ENCODE measurements at regions not wholly inside any gene's neighbourhood (a gene's known extent, or its start where the extent isn't known, plus 50 kb on each side); places are given as distances from the start of the nearest gene placed in this dataset.

DNA sequence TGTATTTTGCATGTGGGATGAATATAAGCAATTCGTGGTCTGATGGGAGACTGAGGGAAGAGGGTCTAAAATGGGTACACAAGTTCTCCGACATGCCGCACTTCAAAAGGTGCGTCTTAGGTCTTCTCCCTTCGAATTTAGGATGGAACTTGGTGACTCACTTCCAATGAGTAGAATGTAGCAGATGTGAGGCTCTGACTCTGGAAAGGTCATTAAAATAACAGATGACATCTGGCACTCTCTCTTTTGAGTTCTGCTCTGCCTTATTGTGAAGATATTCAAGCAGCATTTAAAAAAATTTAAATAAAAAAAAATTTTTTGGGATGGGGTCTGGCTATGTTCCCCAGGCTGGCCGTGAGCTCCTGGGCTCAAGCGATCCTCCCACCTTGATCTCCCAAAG lies 92.7 kb downstream of the TMEM100 start:
- TF ChIP-seq, protein P1, sequence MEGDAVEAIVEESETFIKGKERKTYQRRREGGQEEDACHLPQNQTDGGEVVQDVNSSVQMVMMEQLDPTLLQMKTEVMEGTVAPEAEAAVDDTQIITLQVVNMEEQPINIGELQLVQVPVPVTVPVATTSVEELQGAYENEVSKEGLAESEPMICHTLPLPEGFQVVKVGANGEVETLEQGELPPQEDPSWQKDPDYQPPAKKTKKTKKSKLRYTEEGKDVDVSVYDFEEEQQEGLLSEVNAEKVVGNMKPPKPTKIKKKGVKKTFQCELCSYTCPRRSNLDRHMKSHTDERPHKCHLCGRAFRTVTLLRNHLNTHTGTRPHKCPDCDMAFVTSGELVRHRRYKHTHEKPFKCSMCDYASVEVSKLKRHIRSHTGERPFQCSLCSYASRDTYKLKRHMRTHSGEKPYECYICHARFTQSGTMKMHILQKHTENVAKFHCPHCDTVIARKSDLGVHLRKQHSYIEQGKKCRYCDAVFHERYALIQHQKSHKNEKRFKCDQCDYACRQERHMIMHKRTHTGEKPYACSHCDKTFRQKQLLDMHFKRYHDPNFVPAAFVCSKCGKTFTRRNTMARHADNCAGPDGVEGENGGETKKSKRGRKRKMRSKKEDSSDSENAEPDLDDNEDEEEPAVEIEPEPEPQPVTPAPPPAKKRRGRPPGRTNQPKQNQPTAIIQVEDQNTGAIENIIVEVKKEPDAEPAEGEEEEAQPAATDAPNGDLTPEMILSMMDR (IDR thresholded peaks at IDR 0.05; ENCODE audit: low read depth, low read length): no peak
- Histone ChIP-seq H3K4me3 (ENCODE audit: low read depth, low read length) (no peak overlapping the region), H3K27me3 (ENCODE audit: control insufficient read depth, insufficient read depth, low read length) (no peaks in the 10 kb centered on the region), H3K27ac (ENCODE audit: low read depth, low read length) (no peak overlapping the region), H3K9me3 (ENCODE audit: control insufficient read depth, insufficient read depth, low read length) (no peaks in the 10 kb centered on the region)
- no peak for DNase-seq (ENCODE audit: low read depth, low spot score)
- ChIA-PET CTCF (interaction anchor here (1.4 kb wide), 1 partner anchor 104 kb away, joined by 5 read pairs; no protein-coding TSS in a partner anchor), POLR2A (no interaction called here)

DNA sequence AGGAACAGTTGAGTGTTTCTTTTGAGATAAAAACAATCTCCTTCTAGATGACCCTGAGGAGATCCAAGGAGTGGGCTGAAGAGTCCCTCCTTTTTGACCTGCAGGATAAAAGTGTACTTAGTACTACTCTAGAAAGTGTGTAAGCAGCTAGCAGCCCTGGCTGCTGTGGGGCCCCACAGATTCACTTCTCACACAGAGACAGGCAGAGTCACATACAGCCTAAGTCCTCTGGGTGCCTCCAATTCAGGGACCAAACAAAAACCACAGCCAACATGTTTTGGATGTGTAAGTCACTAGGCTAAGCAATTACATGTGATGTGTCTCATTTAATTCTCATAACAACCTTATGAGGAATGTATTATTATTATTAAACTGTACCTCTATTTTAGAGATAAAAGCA lies 97.1 kb downstream of the TMEM100 start:
- Histone ChIP-seq H3K4me3 (ENCODE audit: low read depth, low read length) (no peak overlapping the region), H3K9me3 (ENCODE audit: control insufficient read depth, insufficient read depth, low read length) (no peaks in the 10 kb centered on the region), H3K27ac (ENCODE audit: low read depth, low read length) (no peak overlapping the region), H3K27me3 (ENCODE audit: control insufficient read depth, insufficient read depth, low read length) (peaks cover 3% of the 10 kb centered on the region)
- TF ChIP-seq, protein P1 (IDR thresholded peaks at IDR 0.05; ENCODE audit: low read depth, low read length): no peak
- DNase-seq (ENCODE audit: low read depth, low spot score): no peak
- POLR2A ChIA-PET: no interaction called here
- CTCF ChIA-PET: interaction anchor here (2.1 to 2.7 kb wide), 2 partner anchors 16 to 99 kb away, joined by 6 to 17 read pairs; no protein-coding TSS in a partner anchor

DNA sequence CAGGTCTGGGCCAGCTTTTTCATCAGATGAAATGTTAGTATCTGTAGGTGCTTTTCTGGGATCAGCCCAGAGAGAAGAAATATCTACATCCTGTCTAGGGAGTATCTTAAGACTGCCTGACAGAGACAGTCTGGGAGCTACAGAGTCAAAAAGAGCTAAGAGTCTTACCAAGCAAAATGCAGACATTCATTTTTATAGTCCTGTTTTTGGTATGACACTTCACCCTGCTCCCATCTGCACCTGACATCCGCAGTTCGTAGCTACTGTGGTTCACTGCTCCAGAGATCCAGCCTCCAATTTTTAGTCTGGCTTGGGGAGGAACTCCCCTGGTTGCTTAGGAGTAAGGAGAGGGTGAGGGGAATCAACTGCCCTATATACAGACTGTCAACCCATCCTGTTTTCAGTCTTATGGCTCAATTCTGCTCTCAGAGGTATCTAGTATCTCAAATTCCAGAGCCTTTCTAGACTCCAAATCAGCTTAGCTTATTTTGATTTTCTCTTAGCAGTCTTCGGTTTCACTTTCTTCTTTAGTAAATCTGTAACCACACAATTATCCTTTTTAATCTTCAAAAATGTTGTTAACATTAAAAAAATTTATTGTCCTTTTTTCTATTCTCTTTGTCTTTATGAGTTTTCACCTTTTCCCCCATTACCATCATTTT lies 97.8 kb downstream of the TMEM100 start:
- Histone ChIP-seq H3K27me3 (ENCODE audit: control insufficient read depth, insufficient read depth, low read length) (peaks cover 3% of the 10 kb centered on the region), H3K9me3 (ENCODE audit: control insufficient read depth, insufficient read depth, low read length) (no peaks in the 10 kb centered on the region), H3K27ac (ENCODE audit: low read depth, low read length) (no peak overlapping the region), H3K4me3 (ENCODE audit: low read depth, low read length) (no peak overlapping the region)
- no peak for DNase-seq (ENCODE audit: low read depth, low spot score)
- TF ChIP-seq, protein P1 (IDR thresholded peaks at IDR 0.05; ENCODE audit: low read depth, low read length): no peak
- ChIA-PET POLR2A (no interaction called here), CTCF (interaction anchor here (1.6 to 2.7 kb wide), 3 partner anchors 17 to 98 kb away, joined by 6 to 17 read pairs (median 7); no protein-coding TSS in a partner anchor)

DNA sequence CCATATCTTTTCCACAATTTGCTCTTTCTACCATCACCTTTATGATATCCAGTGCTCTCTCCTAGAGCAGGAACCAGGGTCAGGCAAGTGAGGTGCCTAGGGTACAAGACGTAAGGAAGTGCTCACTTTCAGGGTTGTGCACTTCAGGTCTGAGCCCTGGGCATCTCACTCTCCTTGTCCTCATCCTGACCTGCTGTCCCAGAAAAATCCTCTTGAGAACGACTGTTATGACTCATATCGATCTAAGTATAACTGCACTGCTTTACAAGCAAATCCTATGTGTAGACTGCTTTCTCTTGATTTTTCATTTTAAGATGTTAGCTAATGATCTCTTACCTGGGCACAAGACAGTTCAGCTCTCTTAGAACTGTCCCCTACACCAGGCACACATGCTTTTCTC lies 100.1 kb downstream of the TMEM100 start:
- Histone ChIP-seq H3K9me3 (ENCODE audit: control insufficient read depth, insufficient read depth, low read length) (no peaks in the 10 kb centered on the region), H3K27me3 (ENCODE audit: control insufficient read depth, insufficient read depth, low read length) (peaks cover 3% of the 10 kb centered on the region), H3K27ac (ENCODE audit: low read depth, low read length) (no peak overlapping the region), H3K4me3 (ENCODE audit: low read depth, low read length) (no peak overlapping the region)
- no peak for DNase-seq (ENCODE audit: low read depth, low spot score)
- POLR2A ChIA-PET: no interaction called here
- TF ChIP-seq, protein P1 (IDR thresholded peaks at IDR 0.05; ENCODE audit: low read depth, low read length): no peak
- CTCF ChIA-PET: interaction anchor here (0.6 to 1.0 kb wide), 2 partner anchors 96 to 150 kb away, joined by 3 read pairs; no protein-coding TSS in a partner anchor

DNA sequence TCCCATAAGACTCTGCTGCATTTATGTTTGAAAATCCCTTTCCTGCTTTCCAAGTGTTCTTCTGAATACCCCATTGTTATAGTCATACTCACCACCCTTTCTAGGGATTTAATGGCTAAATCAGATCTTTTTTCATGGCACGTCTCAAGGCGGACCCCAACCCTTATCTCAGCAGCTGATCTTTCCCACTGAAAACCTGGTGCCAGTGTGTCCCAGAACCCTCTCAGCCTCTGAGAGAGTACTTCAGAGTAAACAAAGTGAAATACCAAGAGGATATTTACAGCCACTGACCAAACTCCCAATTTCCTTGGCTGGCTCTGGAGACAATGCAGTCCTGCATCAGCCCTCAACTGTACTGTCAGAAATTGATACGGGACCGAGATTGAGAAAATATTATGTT lies 101.7 kb downstream of the TMEM100 start:
- H3K9me3 ChIP-seq (ENCODE audit: control insufficient read depth, insufficient read depth, low read length): no peaks in the 10 kb centered on the region
- H3K27me3 ChIP-seq (ENCODE audit: control insufficient read depth, insufficient read depth, low read length): peaks cover 3% of the 10 kb centered on the region
- no peak for DNase-seq (ENCODE audit: low read depth, low spot score)
- CTCF ChIA-PET: interaction anchor here (1.4 to 2.5 kb wide), 3 partner anchors 19 to 94 kb away, joined by 7 to 12 read pairs (median 9); no protein-coding TSS in a partner anchor
- POLR2A ChIA-PET: no interaction called here
- TF ChIP-seq, protein P1 (IDR thresholded peaks at IDR 0.05; ENCODE audit: low read depth, low read length): no peak
- H3K4me3 ChIP-seq (ENCODE audit: low read depth, low read length): no peak overlapping the region
- H3K27ac ChIP-seq (ENCODE audit: low read depth, low read length): no peak overlapping the region

All from AG04450 (cell line).